ENCODE measurements at regions not wholly inside any gene's neighbourhood (a gene's known extent, or its start where the extent isn't known, plus 50 kb on each side); places are given as distances from the start of the nearest gene placed in this dataset.

- DNase-seq = no peak
- H3K27ac ChIP-seq (ENCODE audit: low read depth in 1 of 2, low read length in 2 of 2) = no peak overlapping the region
- H3K27me3 ChIP-seq (ENCODE audit: control insufficient read depth in 2 of 2, insufficient read depth in 2 of 2, low read length in 2 of 2) = no peaks in the 10 kb centered on the region
- no peak overlapping the region for H3K4me3 ChIP-seq (replicated peaks in 1 of 3; ENCODE audit: low read depth in 2 of 3, low read length in 3 of 3)
- Mint-ChIP-seq H3K9me3 (peaks cover 0 to 10% (median 1%) of the 10 kb centered on the region in 7 donors), H3K4me3 (no peak overlapping the region), H3K27me3 (ENCODE audit: low read depth in 3 of 3) (no peaks in the 10 kb centered on the region), H3K36me3 (no peaks in the 10 kb centered on the region), H3K27ac (no peak overlapping the region), H3K4me1 (no peaks in the 10 kb centered on the region)
- H3K36me3 ChIP-seq (replicated peaks in 1 of 2; ENCODE audit: control insufficient read depth in 1 of 2, insufficient read depth in 2 of 2, low read length in 2 of 2) = no peaks in the 10 kb centered on the region
- H3K4me1 ChIP-seq (ENCODE audit: control insufficient read depth in 1 of 2, insufficient read depth in 2 of 2, low read length in 2 of 2) = no peaks in the 10 kb centered on the region
- TF ChIP-seq CTCF (IDR thresholded peaks at IDR 0.05) = no peak
- H3K9me3 ChIP-seq (replicated peaks in 1 of 2; ENCODE audit: control insufficient read depth in 1 of 2, insufficient read depth in 1 of 2, low read length in 2 of 2) = no peaks in the 10 kb centered on the region
- H2AFZ ChIP-seq (ENCODE audit: insufficient read depth, low read depth, low read length, poor library complexity, severe bottlenecking) = no peak overlapping the region
- intact Hi-C loops (cut with micrococcal nuclease) = no loop called here
- H3K79me2 ChIP-seq (ENCODE audit: insufficient read depth, low read length) = no peaks in the 10 kb centered on the region
- no peak overlapping the region for H3K4me2 ChIP-seq (replicated peaks; ENCODE audit: extremely low read depth, low read length, poor library complexity, severe bottlenecking)
- WGBS (ENCODE audit: insufficient coverage) = 100% methylated on average over 3 of the region's 7 CpGs
- H3K9ac ChIP-seq (ENCODE audit: insufficient read depth, low read length, poor library complexity, severe bottlenecking) = no peak overlapping the region
- no peaks in the 10 kb centered on the region for H4K20me1 ChIP-seq (ENCODE audit: insufficient read depth, low read length)
Measured at GRCh38 chr3:28088811-28089526, 152.4 kb upstream of the CMC1 start.

DNA sequence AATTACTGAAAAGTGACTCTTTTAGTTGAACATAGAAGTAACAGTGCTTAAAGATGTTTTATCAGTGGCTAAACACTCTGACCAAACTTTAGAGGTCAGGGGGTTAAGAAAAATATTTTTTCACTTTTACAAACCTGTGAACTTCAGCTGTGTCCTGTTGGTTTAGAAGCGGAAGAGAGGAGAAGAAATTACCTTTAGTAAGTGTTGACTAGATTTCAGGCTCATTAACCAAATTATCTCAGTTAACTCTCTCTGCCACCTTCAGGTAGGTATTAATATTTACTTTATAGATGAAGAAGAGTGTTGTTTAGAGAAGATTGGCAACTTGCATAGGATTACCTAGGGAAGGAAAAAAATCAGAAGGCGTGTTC is 151.9 kb upstream of the CMC1 start:
- WGBS (ENCODE audit: insufficient coverage) = no CpG with 5 or more reads among the region's 2 CpGs
- H3K27ac ChIP-seq (ENCODE audit: low read depth in 1 of 2, low read length in 2 of 2) = no peak overlapping the region
- no peak overlapping the region for H3K4me3 Mint-ChIP-seq

More for the DNA sequence above, 151.9 kb upstream of the CMC1 start:
- H3K36me3 ChIP-seq (replicated peaks in 1 of 2; ENCODE audit: control insufficient read depth in 1 of 2, insufficient read depth in 2 of 2, low read length in 2 of 2) = no peaks in the 10 kb centered on the region
- H3K9me3 ChIP-seq (replicated peaks in 1 of 2; ENCODE audit: control insufficient read depth in 1 of 2, insufficient read depth in 1 of 2, low read length in 2 of 2) = no peaks in the 10 kb centered on the region
- H4K20me1 ChIP-seq (ENCODE audit: insufficient read depth, low read length) = no peaks in the 10 kb centered on the region
- Mint-ChIP-seq H3K4me1 (no peaks in the 10 kb centered on the region), H3K27ac (no peak overlapping the region), H3K9me3 (peaks cover 0 to 15% (median 5%) of the 10 kb centered on the region in 7 donors), H3K36me3 (no peaks in the 10 kb centered on the region), H3K27me3 (ENCODE audit: low read depth in 3 of 3) (no peaks in the 10 kb centered on the region)
- H3K4me3 ChIP-seq (replicated peaks in 1 of 3; ENCODE audit: low read depth in 2 of 3, low read length in 3 of 3) = no peak overlapping the region
- no peak for DNase-seq
- no peaks in the 10 kb centered on the region for H3K4me1 ChIP-seq (ENCODE audit: control insufficient read depth in 1 of 2, insufficient read depth in 2 of 2, low read length in 2 of 2)
- H3K27me3 ChIP-seq (ENCODE audit: control insufficient read depth in 2 of 2, insufficient read depth in 2 of 2, low read length in 2 of 2) = no peaks in the 10 kb centered on the region
- no peak for TF ChIP-seq CTCF (IDR thresholded peaks at IDR 0.05)
- H3K79me2 ChIP-seq (ENCODE audit: insufficient read depth, low read length) = no peaks in the 10 kb centered on the region
- H3K9ac ChIP-seq (ENCODE audit: insufficient read depth, low read length, poor library complexity, severe bottlenecking) = no peak overlapping the region
- H3K4me2 ChIP-seq (replicated peaks; ENCODE audit: extremely low read depth, low read length, poor library complexity, severe bottlenecking) = no peak overlapping the region
- intact Hi-C loops (cut with micrococcal nuclease) = no loop called here
- no peak overlapping the region for H2AFZ ChIP-seq (ENCODE audit: insufficient read depth, low read depth, low read length, poor library complexity, severe bottlenecking)
